GM18873 (cell line): ENCODE measurements at regions not wholly inside any gene's neighbourhood (a gene's known extent, or its start where the extent isn't known, plus 50 kb on each side); places are given as distances from the start of the nearest gene placed in this dataset.

Experiments used
- ATAC-seq: cut with Tn5 transposase; IDR thresholded peaks from one replicate; pipeline ENCODE4 v1.9.1; 2021; ENCODE audit warnings: mild to moderate bottlenecking, moderate library complexity, moderate number of reproducible peaks; ENCODE audit not compliant: unreplicated experiment, low FRiP score

- ATAC-seq: no peak
These were observed 83.4 kb upstream of the POU1F1 start for GRCh38 chr3:87359826-87360225.

GRCh38 chr3:87359025-87359424 lies 82.6 kb upstream of the POU1F1 start:
- no peak for ATAC-seq

DNA sequence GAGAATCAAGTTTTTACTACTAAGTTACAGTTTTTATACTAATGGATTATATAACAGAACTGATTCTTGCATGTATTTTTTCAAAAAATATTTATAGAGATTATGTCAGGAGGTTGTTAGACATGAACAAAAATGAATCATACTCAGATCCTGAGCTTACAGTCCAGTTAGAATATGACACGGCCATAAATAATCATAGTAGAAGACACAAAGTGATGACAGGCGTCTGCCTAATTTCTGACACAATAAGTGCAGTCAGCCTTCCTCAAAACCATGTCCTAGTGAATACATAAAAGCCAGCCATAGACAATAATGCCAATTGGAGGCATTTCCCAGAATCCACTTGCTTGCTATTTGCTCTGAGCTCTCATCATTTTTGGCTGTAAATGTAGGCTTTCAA lies 81.7 kb upstream of the POU1F1 start:
- no peak for ATAC-seq

DNA sequence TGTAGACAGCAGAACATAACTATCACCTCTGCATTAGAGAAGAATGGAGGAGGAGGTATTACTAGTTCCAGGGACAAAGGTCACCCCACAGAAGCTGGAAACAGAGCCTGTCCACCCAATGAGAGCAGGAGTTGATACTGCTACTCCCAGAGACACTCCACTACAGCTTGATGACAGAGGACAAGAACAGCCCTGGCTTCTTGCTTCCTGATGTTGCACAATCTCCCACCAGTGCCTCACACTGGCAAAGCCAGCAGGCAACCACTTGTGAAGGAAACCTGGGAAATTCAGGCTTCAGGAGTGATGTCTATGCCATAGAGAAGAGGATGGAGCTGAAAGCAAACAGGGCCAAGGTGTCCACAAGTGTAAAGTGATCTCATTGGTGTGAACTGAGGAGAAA lies 78.0 kb upstream of the POU1F1 start:
- no peak for ATAC-seq

- no peak for ATAC-seq
These were observed 75.6 kb upstream of the POU1F1 start for GRCh38 chr3:87351937-87352336.

DNA sequence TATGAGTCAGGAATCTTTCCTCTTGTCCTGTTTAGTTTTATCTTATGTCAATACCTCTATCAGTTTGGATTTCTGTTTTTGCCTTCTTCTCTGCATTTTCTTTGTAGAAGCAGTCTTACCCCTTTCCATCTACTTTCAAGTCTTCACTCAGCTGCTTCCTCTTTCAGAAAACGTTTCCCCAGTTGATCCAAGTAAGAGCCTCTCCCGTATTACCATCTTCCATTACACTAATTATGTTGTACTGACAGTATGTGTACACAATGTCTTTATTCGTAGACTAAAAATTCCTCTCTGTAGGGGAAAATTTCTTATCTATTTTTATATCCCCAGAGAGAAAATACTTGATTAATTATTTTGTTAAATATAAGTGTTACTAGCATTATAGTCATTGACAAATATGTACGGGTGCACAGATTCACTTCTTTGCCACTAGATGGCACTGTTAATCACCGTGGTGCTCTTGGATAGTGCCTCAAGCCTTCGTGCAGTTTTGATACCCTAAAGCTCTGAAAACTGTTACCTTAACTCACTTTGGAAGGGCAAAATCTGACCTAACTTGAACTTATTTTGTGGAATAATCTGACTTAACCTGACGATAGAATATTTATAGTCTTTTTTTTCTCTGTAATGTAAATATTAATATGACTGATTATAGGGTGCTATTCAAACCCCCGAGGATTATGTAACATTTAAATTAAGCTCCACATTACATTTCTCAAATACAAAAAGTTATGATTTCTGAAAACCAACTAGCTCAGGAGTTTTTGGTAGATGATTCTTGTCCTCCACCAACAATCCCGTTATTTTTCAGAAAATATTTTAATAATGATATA lies 74.2 kb upstream of the POU1F1 start:
- peak; percentile 97 for ATAC-seq

- ATAC-seq: no peak
These were observed 73.4 kb upstream of the POU1F1 start for GRCh38 chr3:87349833-87350232.

GRCh38 chr3:87336761-87337160 lies 60.4 kb upstream of the POU1F1 start:
- no peak for ATAC-seq

- no peak for ATAC-seq
These were observed 59.5 kb upstream of the POU1F1 start for GRCh38 chr3:87335931-87336330.

DNA sequence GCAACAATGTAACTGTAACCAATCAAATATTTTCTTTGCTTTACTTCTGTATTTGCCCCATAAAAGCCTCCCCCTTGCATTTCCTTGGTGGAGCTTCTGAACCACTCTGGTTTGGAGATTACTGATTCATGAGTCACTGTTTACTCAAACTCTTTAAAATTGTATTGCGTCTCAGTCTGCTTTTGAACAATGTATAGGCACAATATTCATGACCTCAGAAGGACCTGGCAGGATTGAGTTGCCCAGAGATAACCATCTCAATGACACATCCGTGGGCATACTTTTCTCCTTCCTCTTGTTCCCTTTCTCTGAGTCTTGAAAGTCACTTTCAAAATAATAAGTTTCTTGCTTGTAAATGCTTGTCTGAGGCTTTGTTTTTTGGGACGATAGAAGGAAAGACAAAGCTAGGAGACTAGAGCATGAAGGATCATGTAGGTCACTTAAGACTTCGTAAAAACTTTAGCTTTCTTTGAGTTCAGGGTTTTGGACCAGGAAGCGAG lies 57.1 kb upstream of the POU1F1 start:
- ATAC-seq: peak; percentile 56

DNA sequence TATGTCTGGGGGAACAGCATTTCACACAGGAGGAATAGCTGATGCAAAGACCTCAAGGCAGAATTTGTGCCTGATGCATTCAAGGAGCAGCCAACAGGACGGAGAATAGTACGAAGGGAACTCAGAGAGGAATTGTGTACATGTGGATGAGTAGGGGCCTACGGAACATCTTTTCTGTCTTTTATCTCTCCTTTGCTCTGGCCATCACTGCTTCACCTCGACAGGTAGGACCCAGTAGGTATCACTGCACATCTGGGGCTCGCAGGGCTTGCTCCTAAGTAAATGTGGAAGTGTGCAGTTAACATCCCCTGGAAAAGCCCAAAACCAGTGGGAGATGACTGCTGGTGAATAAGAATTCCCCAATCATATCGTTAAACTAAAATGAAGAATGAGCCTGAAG lies 56.4 kb upstream of the POU1F1 start:
- no peak for ATAC-seq

DNA sequence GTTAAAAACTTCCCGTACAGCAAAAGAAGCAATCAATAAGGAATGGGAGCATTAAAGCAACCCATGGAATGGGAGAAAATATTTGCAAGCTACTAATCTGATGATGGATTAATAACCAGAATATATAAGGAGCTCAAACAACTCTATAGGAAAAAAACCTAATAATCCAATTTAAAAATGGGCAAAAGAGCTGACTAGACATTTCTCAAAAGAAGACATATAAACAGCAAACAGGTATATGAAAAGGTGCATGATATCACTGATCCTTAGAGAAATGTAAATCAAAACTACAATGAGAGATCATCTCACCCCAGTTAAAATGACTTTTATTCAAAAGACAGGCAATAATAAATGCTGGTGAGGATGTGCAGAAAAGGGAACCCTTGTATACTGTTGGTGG lies 52.7 kb upstream of the POU1F1 start:
- ATAC-seq: no peak
